Gastroesophageal sphincter (tissue), 3 donors: ENCODE measurements at regions not wholly inside any gene's neighbourhood (a gene's known extent, or its start where the extent isn't known, plus 50 kb on each side); places are given as distances from the start of the nearest gene placed in this dataset.

Source experiments
- CTCF ChIP-seq, 4 experiments: fragments of 200-600 bp in 2 of 4; fragments of 450-650 bp in 2 of 4; sonication (generic) in 1 of 4; IDR thresholded peaks; one replicate each; pipeline ENCODE4 v1.5.1; 2017 to 2019; ENCODE audit warnings: antibody characterized with exemption in 4 of 4, mild to moderate bottlenecking in 2 of 4, moderate library complexity in 2 of 4
- EP300 ChIP-seq: sonication (generic); formaldehyde crosslinking; IDR thresholded peaks from one replicate; pipeline ENCODE4 v1.6.1; 2017; ENCODE audit warnings: antibody characterized with exemption, mild to moderate bottlenecking

GRCh38 chr3:74510261-74510818, 104.1 kb downstream of the CNTN3 start:
- TF ChIP-seq CTCF (IDR thresholded peaks at IDR 0.05) (no peak), EP300 (no peak)
